HPDE6-E6E7 (cell line): ENCODE measurements at regions not wholly inside any gene's neighbourhood (a gene's known extent, or its start where the extent isn't known, plus 50 kb on each side); places are given as distances from the start of the nearest gene placed in this dataset.

Experiments used
- DNase-seq: peaks from one replicate; pipeline ENCODE4 v3.0.0; 2011; ENCODE audit warnings: missing footprints; ENCODE audit errors: extremely low spot score

DNA sequence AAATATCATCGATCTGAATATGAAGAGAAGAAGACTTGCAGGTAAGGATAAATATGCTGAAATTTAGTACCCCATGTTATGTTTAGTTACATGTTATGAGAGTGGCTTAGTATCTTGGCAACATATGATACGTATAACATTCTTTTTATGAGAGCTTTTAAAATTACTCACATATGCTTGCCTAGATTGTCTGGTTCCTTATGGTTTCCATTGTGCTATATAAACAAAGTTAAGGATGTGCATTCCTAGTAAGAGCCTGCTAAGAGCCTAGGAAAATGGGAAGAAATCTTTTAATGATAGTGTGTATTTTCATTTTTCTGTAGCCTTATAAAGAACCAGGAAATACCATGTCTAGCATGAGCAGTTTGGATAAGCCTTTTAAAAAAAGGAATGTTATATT is 112.0 kb upstream of the KCNN2 start:
- no peak for DNase-seq

DNA sequence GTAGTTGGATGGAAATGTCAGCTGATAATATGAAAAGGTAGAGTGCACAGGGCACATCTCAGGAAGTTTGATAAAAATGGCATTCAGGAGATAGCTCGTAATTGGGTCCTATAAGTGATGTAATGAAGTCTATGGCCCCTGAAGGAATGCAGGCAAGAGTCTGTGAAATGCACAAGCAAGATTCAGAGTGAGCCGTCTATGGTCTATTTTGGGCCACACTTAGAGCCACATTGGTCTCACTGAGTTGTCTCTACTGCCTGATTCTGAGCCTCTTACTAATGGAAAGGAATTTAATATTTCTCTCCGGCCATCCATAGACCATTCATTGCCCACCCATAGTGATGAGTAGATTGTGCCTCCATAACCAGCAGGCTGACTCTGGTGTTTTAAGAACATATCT is 111.3 kb upstream of the KCNN2 start:
- no peak for DNase-seq

DNA sequence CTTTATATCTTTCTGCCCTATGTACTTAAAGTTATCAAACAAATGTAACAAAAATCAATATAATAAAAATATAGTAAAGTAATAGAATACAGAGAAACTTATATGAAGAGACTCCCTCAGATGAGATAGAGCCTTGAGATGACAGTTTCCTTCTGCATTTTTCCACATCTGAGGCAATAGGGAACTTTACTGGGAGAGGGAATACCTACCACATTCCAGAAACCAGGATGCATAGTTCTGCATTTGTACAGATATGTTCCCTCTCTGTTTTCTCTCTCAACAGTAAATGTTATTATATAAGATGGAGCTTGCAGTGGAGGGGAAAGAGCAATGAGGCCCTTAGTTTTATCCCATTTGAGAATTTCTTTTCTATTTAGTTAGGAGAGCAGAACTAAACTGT is 109.6 kb upstream of the KCNN2 start:
- DNase-seq: no peak

DNA sequence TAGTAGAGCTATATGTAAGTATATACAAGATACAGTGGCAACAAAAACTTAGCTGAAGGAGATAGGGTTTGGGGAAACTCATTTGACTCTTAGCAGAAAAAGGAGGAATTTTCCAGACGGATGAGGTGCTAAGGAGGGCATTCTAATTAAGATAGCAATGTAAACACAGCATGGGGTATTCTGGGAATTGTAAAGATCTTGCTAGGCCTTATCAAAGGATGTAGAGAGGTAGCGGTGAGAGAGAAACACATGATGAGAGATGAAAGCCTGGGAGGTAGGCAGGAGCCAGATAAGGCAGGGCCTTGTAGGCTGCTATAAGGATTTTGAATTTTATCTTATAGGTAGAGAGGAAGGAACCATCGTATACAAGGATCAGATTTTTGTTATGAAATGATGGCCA is 106.6 kb upstream of the KCNN2 start:
- no peak for DNase-seq

DNA sequence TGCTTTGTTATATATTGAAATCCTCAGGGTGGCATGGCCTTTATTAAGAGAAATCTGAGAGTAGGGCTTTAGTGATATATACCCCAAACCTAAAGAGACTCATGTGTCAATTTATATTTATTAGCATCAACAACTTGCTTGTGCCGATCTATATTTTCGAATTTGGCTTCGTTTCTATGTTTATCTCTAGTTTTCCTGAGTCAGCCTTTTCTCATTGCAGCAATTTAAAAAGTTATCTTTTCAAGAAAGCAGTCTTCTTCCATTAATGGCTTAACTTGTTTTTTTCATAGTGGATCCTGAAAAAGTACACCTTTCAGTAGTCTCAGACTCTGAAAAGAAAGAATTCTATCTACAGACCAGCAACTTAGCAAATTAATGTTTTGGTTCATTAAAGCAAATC is 99.9 kb upstream of the KCNN2 start:
- no peak for DNase-seq

DNA sequence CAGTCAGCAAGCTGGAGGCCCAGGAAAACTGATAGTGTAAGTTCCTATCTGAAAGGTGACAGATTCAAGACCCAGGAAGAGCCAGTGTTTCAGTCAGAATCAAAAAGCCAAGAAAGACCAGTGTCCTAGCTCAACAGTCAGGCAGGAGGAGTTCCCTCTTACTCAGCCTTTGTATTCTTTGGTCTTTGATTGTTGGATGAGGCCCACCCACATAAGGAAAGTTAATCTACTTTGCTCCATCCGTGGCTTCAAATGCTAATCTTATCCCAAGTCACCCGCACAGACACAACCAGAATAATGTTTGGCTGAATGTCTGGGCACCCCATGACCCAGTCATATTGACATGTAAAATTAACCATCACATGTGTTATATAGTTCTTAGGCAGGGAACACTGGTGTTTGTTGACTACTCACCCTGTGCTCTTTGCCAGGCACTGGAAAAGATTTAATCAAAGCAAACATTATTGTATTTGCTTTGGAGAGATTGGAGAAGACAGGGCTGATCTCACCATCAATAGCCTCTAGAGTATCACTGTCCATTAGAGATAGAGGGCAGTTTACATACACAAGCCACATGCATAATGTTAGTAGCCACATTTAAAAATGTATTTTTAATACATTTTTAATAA is 96.3 kb upstream of the KCNN2 start:
- DNase-seq: no peak

DNA sequence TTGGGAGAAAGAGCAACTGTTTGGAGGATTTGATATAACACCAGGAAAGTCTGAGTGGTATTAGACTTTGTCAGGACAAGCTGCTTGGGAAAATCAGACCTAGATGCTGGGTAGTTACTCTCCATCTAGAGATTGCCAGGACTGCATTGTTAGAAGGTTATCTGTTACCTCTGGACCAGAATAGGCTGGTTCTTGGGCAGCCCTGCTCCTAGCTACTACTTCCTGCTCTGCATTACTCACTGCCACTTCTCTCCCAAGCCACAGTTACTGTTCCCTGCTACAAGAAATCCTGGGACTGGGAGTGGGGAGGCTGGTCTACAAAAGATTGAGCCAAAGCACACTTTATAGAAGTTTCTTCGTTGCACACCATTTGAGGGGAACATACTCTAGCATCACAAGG is 95.5 kb upstream of the KCNN2 start:
- no peak for DNase-seq

DNA sequence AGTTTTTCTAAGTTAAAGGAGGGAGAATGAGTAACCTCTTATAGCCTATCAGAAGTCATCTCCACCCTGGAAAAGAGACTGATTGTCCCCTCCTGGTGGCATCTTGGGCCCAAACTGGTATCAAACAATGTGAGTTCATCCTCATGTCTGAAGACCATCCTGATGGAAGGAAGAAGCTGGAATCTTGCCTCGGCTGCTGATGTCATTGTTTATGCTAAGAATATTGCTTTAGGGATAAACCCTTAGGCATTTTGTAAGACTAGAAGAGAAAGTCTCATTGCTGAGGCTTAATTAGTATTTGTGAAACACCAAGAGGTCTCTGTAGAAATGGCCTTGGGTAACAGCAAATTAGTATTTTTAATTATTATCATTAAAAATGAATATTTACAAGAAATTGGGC is 65.7 kb upstream of the KCNN2 start:
- no peak for DNase-seq

DNA sequence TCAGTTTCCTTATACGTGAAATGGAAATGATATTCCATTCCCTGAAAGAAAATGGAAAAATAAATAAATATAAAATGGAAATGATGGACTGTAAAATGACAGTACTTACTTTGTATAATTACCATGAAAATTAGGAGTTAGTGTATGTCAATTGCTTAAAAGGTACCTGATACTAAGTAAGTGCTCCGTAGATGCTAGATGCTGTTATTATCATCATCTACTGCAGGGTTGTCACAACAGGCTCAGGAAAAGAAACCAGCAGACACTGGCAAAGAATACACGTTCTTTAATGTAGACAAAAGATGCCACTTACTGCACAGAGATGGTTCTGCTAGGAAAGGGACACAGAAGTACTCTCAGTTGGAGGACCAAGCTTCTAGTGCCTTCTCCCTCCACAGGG is 64.0 kb upstream of the KCNN2 start:
- DNase-seq: no peak

DNA sequence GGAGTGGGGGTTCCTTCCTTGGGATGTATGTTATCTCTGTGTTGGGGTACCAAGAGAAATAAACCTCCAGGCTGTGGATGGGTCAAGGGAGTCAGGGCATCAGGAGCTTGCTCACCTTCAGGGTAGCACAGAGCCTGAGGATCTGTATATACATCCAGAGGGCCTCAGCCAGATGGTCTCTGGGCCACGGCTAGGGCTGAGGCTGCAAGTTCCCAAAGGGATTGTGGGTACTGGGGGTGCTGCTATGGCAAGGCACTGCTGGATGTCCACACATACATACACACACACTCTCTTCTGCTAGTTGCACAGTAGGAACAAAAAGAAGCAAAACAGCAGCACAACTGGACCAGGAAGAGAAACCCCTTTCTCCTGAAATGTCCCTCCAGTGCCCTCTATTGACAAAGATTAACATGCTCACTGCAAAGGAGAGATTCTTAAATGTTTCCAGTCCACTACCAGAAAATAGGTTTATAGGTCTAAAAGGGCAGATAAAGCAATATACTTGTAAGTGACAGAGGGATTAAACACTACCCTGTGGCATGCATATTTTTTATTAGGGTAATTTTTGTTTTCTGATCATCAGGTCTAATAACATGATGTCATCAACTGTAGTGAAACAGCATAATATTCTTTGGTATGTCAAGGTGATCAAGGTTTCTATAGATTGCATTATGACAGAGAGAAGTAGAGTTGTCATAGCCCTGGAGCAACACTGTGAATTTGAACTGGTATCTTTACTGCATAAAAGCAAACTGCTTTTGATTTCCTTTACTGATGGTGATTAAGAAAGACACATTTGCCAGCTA is 56.3 kb upstream of the KCNN2 start:
- DNase-seq: no peak

DNA sequence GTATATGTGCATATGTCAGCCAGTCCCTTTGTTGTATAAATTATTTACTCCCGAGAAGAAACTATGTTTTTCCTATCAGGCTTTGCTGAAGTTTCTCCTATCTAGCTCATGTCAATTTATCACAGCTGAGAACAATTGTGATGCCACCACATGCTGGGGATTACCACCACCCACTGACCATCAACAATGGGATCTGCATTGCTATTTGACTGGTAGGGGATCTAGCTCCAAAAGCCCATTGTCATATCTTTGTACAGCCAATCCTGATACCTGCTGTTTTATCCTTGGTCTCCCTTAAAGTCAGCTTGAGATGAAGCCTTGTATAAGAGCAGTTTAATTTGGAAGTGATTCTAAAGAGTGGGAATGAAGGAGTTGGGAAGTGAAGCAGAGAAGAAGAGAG is 53.9 kb upstream of the KCNN2 start:
- DNase-seq: no peak

DNA sequence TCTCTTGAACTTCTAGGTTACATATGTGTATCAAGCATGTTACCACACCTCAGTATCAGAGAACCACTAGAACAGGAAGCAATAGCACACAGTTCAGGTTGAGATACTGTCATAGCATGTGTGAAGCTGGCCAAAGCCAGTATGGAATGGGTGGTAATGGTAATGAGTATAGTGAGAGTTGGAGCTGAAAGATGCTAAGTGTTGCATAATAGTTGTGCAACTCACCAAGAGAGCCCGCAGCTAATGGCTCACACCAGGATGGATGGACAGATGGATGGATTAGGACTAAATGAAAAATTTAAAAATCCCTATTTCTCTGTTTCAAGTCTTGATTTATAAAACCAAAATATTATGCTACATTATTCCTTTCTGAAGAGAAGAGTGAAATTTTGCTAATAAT is 53.4 kb upstream of the KCNN2 start:
- no peak for DNase-seq

DNA sequence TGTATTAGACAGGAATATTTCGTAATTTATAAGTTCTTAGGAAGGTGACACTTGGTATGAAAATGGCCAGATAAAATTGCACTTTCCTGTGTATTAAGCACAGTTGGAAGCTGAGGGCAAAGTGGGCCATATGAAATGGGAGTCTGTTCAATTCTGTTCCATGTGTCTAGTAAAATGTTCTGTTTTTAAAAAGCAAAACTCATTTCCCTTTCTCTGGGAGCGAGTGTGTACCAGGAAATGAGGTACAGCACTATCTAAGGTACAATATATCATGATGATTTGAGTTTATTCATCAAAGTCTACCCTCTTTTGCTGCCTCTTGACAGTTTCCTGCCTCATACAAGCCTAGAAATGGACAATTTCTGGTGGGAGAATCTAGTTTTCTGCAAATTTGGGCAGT is 51.2 kb upstream of the KCNN2 start:
- no peak for DNase-seq

DNA sequence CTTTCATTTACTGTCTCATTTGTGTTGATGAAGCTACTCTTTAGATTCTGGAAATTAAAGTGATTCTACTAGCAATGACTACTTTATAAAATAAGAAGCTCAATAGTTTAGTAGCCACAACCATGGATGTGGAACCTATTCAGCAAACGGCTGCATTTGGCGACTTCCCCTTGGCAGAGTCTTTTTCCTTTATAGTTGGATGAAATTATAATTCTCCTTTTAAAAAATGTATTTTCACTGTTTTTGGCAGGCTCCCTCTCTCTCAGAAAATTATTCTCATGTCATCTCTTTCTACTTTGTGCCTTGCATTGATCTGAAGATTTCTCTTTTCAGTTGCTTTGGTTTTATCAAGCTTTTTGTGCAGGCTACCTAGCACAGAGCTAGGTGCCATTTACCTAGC is 50.6 kb upstream of the KCNN2 start:
- DNase-seq: no peak

DNA sequence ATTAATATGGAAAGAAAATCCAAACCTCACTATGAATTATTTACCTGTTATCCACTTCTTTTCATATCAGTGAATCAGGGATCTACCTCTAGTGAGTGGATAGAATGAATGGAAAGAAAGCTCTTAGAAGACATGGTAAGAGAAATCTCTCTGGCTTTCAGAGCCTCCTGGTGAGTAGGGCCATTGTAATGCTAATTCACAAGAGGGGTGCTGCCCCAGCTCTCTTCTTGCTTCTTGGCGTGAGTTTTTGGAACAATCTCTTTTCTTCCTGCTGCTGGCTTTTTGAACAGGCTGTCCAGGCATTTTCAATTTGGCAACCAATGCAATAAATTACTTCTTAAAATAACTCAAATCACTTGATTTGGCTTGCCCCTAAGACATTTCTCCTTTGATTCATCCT is 49.9 kb upstream of the KCNN2 start:
- DNase-seq: no peak
